ENCODE measurements at regions not wholly inside any gene's neighbourhood (a gene's known extent, or its start where the extent isn't known, plus 50 kb on each side); places are given as distances from the start of the nearest gene placed in this dataset.

- TF ChIP-seq, protein P1, sequence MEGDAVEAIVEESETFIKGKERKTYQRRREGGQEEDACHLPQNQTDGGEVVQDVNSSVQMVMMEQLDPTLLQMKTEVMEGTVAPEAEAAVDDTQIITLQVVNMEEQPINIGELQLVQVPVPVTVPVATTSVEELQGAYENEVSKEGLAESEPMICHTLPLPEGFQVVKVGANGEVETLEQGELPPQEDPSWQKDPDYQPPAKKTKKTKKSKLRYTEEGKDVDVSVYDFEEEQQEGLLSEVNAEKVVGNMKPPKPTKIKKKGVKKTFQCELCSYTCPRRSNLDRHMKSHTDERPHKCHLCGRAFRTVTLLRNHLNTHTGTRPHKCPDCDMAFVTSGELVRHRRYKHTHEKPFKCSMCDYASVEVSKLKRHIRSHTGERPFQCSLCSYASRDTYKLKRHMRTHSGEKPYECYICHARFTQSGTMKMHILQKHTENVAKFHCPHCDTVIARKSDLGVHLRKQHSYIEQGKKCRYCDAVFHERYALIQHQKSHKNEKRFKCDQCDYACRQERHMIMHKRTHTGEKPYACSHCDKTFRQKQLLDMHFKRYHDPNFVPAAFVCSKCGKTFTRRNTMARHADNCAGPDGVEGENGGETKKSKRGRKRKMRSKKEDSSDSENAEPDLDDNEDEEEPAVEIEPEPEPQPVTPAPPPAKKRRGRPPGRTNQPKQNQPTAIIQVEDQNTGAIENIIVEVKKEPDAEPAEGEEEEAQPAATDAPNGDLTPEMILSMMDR (IDR thresholded peaks at IDR 0.05 in 2 of 3, conservative IDR thresholded peaks at IDR 0.05 in 1 of 3; ENCODE audit: insufficient read depth in 2 of 3, low read depth in 1 of 3, low read length in 3 of 3) = peak; percentile 52 to 66 (median 63); a peak in 5 of 6 replicates
- TF ChIP-seq ZNF398 (CRISPR knock-in tag; IDR thresholded peaks at IDR 0.05) (no peak), HOXB6 (CRISPR knock-in tag; IDR thresholded peaks at IDR 0.05; ENCODE audit: borderline replicate concordance) (no peak), DPF2 (IDR thresholded peaks at IDR 0.05) (no peak), RAD21 (CRISPR knock-in tag; conservative IDR thresholded peaks at IDR 0.05 in 1 of 2, IDR thresholded peaks at IDR 0.05 in 1 of 2) (peak; percentile 57 to 60; a peak in 3 of 4 replicates), SLC30A9 (CRISPR knock-in tag; IDR thresholded peaks at IDR 0.05) (no peak), RBM25 (IDR thresholded peaks at IDR 0.05; ENCODE audit: low read depth, low read length, severe bottlenecking) (no peak)
- TF ChIP-seq, protein P2, sequence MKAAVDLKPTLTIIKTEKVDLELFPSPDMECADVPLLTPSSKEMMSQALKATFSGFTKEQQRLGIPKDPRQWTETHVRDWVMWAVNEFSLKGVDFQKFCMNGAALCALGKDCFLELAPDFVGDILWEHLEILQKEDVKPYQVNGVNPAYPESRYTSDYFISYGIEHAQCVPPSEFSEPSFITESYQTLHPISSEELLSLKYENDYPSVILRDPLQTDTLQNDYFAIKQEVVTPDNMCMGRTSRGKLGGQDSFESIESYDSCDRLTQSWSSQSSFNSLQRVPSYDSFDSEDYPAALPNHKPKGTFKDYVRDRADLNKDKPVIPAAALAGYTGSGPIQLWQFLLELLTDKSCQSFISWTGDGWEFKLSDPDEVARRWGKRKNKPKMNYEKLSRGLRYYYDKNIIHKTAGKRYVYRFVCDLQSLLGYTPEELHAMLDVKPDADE (conservative IDR thresholded peaks at IDR 0.05; ENCODE audit: control insufficient read depth, low read depth, low read length) = no peak
- TF ChIP-seq, protein P3, sequence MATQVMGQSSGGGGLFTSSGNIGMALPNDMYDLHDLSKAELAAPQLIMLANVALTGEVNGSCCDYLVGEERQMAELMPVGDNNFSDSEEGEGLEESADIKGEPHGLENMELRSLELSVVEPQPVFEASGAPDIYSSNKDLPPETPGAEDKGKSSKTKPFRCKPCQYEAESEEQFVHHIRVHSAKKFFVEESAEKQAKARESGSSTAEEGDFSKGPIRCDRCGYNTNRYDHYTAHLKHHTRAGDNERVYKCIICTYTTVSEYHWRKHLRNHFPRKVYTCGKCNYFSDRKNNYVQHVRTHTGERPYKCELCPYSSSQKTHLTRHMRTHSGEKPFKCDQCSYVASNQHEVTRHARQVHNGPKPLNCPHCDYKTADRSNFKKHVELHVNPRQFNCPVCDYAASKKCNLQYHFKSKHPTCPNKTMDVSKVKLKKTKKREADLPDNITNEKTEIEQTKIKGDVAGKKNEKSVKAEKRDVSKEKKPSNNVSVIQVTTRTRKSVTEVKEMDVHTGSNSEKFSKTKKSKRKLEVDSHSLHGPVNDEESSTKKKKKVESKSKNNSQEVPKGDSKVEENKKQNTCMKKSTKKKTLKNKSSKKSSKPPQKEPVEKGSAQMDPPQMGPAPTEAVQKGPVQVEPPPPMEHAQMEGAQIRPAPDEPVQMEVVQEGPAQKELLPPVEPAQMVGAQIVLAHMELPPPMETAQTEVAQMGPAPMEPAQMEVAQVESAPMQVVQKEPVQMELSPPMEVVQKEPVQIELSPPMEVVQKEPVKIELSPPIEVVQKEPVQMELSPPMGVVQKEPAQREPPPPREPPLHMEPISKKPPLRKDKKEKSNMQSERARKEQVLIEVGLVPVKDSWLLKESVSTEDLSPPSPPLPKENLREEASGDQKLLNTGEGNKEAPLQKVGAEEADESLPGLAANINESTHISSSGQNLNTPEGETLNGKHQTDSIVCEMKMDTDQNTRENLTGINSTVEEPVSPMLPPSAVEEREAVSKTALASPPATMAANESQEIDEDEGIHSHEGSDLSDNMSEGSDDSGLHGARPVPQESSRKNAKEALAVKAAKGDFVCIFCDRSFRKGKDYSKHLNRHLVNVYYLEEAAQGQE (IDR thresholded peaks at IDR 0.05; ENCODE audit: borderline replicate concordance) = peak; percentile 42; the same call in 1 of the 2 replicates
- TF ChIP-seq, protein P3 (CRISPR knock-in tag; IDR thresholded peaks at IDR 0.05; ENCODE audit: low read depth) = no peak
Observed at GRCh38 chr20:20837574-20838021, 125.2 kb upstream of the RALGAPA2 start (continued).

All from K562 (cell line).